SIG-M5 treated with dmso at 0.1 percent for 504 hours (cell line): ENCODE measurements at regions not wholly inside any gene's neighbourhood (a gene's known extent, or its start where the extent isn't known, plus 50 kb on each side); places are given as distances from the start of the nearest gene placed in this dataset.

Experiments
- DNase-seq: peaks from one replicate; lab custom pipeline; 2025; ENCODE audit not compliant: unreplicated experiment; lab: John Stamatoyannopoulos, UW

DNA sequence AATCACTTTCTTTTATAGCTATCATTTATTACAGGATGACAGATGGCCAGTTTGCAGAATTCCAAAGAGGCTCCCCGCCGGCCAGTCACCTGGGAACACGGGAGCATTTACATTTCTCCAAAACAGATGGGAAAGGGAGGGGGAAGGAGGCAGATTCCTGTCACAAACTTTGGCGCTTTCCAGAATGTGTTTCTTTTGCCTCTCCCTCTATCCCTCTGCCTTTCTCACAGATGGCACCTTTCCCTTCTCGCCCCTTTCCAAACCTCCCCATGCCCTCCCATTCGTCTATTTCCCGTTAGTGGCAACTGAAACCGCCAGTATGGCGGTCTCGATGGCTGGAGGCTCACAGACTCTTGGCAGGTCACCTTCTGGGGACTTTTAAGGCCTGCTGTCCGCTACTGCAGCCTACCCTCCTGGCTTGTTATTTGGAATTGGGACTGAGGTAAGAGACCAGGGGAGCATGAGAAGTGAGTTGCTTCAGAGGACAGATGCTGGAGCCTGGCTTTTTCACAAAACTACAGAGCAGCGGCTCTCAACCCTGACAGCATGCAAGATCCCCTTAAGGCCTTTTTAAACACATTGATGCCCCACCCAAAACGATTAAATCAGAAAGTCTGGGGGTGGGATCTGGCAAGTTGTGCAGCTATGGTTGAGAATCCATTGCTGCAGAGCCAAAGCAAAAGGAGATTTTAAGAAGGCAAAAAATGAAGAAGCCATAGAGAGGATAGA is 161.5 kb upstream of the VASH1 start:
- no peak for DNase-seq

DNA sequence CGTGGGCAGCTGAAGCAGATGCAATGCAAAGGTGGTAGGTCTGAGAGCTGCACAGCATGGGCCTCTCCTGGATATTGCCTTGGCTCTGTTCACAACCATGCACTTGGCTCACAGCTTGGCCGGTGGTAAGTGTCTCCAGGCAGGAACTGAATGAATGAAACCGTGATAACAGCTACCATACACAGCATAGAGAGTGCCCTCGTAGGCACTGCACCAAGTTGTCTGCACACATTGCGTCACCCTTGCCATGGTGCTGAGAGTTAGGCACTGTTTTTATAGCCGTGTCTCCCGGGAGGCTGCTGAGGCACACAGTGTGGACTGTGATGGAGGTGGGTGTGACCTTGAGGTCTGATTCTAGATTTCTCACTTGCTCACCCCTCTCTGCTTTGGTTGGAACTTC is 157.6 kb upstream of the VASH1 start:
- no peak for DNase-seq

GRCh38 chr14:76607510-76607909 is 153.8 kb upstream of the VASH1 start:
- DNase-seq, result no peak

DNA sequence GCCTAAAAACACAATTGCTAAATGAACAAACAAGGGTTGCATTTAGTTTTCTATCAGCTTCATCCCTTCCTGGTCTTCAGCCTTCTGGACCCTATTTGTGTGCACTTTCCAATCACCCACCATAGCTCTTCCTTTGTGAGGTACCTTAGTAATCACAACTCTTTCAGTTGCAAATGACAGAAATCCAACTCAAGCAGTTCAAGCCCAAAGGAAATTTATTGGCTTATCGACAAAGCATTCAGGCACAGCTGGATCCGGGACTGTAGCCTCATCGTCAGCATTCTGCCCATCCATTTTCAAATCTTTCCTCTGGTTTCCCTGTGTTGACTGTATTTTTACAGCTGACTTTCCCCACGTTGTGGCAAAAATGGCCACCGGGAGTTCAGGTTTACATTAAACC is 148.6 kb upstream of the VASH1 start:
- DNase-seq, result no peak

DNA sequence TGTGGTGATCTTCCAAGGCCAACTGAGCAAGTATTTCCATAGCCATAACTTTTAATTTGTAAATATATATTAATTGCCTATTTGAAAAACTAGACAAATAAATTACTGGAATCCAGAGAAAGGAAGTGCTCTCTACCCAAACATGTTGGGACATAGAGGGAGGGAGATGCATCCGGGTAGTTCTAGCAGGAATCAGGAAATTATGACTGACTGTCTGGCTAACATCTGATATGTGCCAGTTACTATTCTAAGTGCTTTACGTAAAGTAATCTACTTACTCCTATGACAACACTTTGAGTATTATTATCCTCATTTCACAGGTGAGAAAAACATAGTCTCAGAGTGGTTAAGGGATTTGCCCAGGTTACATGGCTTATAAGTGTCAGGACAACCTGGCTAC is 147.7 kb upstream of the VASH1 start:
- DNase-seq, result no peak

DNA sequence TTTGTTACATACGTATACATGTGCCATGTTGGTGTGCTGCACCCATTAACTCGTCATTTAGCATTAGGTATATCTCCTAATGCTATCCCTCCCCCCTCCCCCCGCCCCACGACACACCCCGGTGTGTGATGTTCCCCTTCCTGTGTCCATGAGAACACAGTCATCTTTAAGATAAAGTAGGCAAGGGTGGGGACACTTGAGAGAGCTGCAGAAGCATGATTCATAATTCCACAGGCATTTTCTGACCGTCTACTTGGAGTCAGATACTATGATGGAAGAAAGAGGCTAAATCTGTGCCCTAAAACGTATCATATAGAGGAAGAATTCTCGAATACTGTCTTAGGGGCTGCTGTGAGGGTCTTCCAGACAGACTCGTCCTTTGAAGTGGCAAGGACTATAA is 145.9 kb upstream of the VASH1 start:
- DNase-seq, result no peak

GRCh38 chr14:76617440-76617839 is 143.8 kb upstream of the VASH1 start:
- no peak for DNase-seq

DNA sequence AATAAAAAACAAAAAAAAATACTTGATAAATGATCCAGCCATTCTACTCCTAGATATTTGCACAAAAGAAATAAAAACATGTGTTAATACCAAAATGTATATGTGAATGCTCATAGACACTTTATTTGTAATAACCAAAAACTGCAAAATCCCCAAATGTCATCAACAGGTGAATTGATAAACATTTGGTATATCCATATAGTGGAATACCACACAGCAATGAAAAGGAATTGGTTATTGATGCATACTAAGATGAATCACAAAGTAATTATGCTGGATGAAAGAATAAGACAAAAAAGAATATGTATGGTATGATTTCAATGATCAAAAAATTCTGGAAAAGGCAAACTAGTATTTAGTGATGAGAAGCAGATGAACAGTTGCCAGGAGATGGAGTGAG is 124.7 kb upstream of the VASH1 start:
- no peak for DNase-seq

DNA sequence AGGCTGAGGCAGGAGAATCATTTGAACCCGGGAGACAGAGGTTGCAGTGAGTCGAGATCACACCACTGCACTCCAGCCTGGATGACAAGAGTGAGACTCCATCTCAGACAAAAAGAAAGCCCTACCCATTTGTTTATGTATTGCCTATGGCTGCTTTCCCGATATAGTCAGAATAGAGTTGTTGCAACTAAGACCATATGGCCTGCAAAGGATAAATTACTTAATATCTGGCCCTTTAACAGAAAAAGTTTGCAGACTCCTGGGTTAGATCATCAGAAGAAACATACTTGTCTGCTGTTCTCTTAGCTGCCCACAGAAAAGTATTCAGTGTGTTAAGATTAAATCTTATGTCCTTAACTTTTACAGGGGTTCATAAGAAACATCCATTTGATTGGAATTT is 122.4 kb upstream of the VASH1 start:
- no peak for DNase-seq

GRCh38 chr14:76639606-76640229 is 121.5 kb upstream of the VASH1 start:
- no peak for DNase-seq

DNA sequence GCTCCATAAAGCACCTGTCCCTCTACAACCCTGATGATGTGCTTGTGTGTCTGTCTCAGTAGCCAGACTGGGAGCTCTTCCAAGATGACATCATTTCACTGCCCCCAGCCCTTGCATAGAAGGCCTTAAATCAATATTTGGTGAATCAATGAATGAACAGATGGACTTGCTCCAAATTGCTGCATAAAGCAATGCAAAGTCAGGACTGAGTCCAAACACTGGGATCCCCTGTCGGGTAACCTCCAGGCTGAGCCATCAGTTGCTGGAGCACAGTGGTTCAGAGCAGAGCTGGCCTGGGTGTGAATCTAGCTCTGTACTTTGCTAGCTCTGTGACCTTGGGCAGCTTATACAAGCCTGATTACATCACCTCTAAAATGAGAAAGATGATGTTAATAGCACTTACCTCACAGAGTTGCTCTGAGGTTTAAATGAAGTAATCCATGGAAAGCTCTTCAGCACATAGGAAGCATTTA is 120.3 kb upstream of the VASH1 start:
- no peak for DNase-seq

GRCh38 chr14:76641541-76641940 is 119.7 kb upstream of the VASH1 start:
- no peak for DNase-seq

DNA sequence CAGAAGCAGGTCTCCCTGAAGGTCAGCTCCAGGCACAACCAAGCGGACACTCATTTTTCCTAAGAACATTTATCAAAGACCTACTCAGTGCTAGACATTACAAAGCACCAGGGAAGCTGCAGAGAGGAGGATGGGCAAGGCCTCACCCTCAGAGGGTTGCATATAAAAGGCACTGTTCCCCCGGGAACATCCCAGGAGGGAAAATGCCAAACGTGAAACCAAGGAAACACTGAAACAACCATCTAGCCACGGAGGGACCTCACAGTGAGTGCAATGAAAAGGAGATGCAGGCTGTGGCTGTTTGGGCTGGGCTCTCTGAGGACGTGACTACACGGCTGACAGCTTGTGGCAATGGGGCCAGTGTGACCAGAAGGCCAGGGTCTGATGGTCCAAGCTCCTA is 117.4 kb upstream of the VASH1 start:
- DNase-seq, result no peak

DNA sequence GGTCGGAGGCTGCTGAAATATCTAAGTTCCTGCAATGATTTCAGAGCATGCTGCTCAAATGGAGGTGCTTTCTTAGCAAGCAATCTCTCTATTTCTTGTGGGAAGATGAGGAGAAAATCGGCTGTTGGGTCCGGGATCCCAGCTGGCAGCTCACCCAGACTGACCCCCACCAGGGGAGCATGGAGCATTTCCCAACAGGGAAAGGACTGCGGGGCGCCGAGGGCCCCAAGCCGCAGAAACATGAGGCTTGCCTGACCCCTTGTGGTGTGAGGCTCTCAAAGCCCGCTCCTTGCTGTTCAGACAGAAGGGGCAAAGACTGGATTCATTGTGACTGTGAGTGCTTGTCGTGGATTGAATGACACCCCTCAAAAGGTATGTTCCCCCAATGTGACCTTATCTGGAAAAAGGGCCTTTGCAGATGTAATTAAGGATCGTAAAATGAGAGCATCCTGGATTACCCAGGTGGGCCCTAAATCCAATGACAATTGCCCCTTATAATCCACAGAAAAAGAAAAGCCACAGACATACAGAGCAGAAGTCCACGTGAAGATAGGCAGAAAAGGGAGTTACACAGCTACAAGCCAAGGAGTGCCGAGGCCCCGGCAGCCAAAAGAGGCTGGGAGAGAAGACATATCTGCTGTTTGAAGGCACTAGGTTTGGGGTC is 116.3 kb upstream of the VASH1 start:
- DNase-seq, result peak; percentile 42

GRCh38 chr14:76647697-76648298 is 113.5 kb upstream of the VASH1 start:
- peak; percentile 69 for DNase-seq

- DNase-seq, result no peak
These were observed 109.7 kb upstream of the VASH1 start for GRCh38 chr14:76651410-76652055.

- DNase-seq, result no peak
These were observed 107.2 kb upstream of the VASH1 start for GRCh38 chr14:76653875-76654572.

DNA sequence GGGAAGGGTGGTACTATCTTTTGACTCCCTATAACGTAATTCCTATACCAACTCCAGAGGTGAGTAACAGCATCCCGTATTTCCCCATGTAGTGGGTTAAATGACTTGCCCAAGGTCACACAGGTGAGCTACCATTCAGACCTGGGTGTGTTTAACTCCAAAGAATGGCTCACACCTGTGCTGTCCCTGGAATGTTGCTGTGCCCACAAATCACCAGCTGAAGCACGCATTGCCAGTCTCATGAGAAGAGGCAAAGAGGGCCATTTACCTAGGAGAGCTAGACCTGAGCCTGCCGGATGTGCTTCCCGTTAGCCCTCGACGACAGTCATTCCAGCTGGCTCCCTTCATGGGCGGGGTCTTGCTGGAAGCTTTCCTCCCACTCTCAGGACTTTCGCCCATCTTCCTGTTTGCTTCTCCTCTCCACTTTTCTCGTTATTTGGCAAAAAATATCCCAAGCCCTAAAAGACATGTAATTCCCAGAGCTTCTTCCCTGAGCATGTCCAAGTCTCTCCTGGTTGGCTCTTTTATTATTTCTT is 106.6 kb upstream of the VASH1 start:
- DNase-seq, result no peak

GRCh38 chr14:76655331-76655730 is 105.9 kb upstream of the VASH1 start:
- DNase-seq, result no peak

DNA sequence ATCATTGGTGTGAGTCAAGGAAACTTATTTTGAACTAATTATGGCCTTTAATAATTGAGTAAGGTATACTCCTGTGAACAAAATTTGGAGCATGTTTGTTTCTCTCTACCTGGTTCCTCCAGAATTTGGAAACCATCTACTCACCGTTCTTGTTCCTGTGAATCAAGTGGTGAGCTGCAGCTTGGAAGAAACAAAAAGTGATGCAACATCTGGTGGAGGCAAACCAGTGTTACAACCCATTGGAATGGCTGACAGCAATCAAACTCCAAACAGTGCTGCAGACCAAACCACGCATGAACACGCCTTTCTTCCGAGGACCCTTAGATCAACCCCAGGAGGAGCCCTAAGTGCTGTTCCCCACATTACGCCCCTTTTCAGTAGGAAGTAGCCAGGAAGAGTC is 104.7 kb upstream of the VASH1 start:
- no peak for DNase-seq

DNA sequence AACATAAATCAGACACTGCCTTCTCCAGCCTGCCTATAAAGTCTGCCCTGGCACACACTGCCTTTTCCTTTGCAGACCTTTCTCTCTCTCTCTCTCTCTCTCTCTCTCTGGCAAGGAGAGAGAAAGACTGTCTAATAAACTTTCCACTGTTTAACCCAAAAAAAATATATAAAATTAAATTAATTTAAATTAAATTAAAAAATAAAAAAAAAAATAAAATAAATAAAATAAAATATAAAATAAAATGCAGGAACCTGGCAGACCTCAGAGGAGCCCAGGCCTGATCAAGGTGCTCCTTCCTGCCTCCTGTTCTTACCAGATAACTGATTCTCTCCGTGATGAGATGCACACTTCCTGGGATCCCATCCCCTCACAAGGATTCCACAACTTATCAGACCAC is 103.9 kb upstream of the VASH1 start:
- no peak for DNase-seq
